ENCODE measurements at regions not wholly inside any gene's neighbourhood (a gene's known extent, or its start where the extent isn't known, plus 50 kb on each side); places are given as distances from the start of the nearest gene placed in this dataset.

DNA sequence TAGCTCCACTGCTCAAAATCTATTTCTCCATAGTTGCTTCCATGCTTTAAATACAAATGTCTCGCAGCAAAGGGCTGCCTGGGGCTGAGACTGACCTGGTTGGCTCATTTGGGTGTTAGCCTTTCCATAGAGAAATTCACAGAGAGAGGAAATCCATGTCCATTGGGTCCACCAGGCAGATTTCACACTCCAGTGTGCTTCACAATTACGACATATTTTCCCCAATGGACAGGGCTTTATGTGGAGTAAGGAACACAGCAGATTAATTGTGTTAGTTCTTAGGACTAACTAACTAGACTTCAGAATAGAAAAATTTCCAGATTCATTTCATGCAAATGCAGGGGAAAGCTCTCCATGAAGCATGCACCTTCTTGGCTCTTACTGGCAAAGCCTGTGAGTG lies 180.7 kb downstream of the FBXO15 start:
- TF ChIP-seq, protein P1, sequence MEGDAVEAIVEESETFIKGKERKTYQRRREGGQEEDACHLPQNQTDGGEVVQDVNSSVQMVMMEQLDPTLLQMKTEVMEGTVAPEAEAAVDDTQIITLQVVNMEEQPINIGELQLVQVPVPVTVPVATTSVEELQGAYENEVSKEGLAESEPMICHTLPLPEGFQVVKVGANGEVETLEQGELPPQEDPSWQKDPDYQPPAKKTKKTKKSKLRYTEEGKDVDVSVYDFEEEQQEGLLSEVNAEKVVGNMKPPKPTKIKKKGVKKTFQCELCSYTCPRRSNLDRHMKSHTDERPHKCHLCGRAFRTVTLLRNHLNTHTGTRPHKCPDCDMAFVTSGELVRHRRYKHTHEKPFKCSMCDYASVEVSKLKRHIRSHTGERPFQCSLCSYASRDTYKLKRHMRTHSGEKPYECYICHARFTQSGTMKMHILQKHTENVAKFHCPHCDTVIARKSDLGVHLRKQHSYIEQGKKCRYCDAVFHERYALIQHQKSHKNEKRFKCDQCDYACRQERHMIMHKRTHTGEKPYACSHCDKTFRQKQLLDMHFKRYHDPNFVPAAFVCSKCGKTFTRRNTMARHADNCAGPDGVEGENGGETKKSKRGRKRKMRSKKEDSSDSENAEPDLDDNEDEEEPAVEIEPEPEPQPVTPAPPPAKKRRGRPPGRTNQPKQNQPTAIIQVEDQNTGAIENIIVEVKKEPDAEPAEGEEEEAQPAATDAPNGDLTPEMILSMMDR (IDR thresholded peaks at IDR 0.05): no peak
- no peak for TF ChIP-seq ZFX (IDR thresholded peaks at IDR 0.05; ENCODE audit: borderline replicate concordance)
- H3K27ac ChIP-seq: no peak overlapping the region

DNA sequence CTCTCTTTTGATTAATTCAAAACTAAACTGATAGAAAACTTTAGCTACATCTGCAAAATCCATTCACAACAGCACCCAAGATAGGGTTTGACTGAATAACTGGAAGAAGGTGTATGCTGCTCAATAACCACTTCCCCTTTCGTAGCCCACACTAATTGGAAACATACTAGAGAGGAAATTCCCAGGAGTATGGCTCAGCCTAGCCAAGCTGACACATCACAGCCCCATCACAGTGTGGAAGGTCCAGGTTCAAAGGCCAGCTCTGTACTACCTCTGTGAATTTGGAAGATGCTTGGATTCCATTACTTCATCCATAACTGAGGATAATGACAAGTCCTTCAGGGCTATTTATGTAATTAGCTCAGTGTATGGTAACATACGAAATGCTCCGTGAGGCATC lies 185.4 kb downstream of the FBXO15 start:
- no peak overlapping the region for H3K27ac ChIP-seq
- TF ChIP-seq, protein P1 (IDR thresholded peaks at IDR 0.05): no peak
- TF ChIP-seq ZFX (IDR thresholded peaks at IDR 0.05; ENCODE audit: borderline replicate concordance): no peak

DNA sequence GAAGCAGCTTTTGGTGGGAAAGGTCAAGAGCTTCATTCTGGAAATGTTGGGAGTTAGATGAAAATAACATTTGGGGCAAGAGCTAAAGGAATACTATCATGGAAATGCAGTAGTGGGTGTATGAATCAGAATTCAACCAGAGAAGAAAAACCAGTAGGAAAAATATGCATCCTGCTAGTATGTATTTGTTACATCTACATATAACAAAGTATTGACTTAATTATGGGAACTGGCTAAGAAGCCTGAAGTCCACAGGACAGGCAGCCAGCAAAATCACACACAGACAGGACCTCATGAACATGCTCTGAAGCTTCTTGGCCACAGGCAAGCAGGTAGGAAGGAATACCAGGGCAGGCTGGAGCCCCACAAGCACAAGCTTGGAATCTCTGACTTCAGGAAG lies 185.8 kb downstream of the FBXO15 start:
- no peak overlapping the region for H3K27ac ChIP-seq
- TF ChIP-seq, protein P1 (IDR thresholded peaks at IDR 0.05): no peak
- TF ChIP-seq ZFX (IDR thresholded peaks at IDR 0.05; ENCODE audit: borderline replicate concordance): no peak

DNA sequence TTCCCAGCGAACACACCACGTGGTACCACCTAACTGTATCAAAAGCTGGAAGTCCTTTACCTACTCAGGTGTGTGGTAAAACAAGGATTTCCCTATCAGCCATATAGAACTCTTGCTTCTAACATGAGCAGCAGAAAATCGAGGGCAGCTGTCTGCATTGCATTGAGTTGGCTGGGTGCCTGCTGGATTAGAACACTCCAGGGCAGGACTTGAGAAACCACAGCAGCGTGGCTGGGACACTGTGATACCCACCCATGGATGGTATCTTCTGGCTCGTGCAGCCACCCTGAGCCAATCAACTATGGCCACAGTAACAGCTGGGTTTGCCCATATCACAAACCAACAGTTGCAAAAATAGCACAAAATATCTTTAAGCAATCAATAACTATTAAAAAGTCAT lies 188.3 kb downstream of the FBXO15 start:
- no peak overlapping the region for H3K27ac ChIP-seq
- no peak for TF ChIP-seq ZFX (IDR thresholded peaks at IDR 0.05; ENCODE audit: borderline replicate concordance)
- TF ChIP-seq, protein P1 (IDR thresholded peaks at IDR 0.05): no peak

DNA sequence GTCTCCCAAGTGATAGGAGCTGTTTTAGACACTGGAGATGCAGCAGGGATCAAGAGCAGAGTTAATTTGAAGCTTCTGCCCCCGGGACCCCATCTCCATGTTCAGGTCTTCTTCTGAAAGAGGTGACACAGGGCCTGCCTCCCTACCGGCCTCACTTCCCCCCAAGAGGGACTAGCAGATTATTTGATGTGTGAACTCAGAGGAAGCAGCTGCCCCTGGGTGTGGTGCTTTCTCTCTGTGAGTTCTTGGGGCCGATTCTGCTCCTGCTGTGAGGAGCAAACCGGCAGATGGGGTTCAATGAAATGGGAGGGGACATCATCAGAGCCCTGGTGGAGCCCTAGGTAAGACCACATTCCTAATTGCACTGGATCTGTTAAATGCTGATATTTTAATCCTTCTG lies 193.4 kb downstream of the FBXO15 start:
- TF ChIP-seq, protein P1 (IDR thresholded peaks at IDR 0.05): no peak
- no peak for TF ChIP-seq ZFX (IDR thresholded peaks at IDR 0.05; ENCODE audit: borderline replicate concordance)

DNA sequence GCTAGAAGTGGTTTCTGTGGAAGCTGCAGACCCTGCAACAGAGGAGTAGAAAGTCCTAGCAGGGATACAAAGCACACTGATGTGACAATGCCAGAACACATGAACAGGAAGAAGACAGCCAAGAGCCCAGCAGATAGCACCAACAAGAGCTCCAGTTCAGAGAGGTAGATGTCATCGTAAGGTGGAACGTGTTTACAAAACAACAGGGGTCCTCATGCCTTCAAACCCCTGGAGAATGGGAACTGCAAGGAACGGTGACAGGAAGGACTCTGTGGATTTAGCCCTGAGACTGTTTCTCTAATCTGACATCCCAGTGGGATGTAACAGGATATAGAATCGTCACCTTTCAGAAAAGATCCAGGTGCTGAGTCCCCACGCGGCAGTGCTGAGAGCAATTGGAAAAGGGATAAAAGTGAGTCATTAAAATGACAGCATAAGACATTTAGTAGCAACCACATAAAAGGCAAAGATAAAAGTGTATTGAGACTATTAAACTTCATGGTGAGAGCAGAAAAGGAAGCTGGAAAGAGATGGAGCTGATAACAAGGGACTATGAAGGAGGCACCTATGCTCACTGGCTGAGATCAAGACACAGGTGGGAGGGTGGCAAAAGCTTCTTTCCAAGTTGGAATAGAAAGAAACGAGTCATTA lies 195.2 kb downstream of the FBXO15 start:
- TF ChIP-seq ZFX (IDR thresholded peaks at IDR 0.05; ENCODE audit: borderline replicate concordance): no peak
- TF ChIP-seq, protein P1 (IDR thresholded peaks at IDR 0.05): no peak
- no peak overlapping the region for H3K27ac ChIP-seq

More for the DNA sequence above, 193.4 kb downstream of the FBXO15 start:
- no peak overlapping the region for H3K27ac ChIP-seq

DNA sequence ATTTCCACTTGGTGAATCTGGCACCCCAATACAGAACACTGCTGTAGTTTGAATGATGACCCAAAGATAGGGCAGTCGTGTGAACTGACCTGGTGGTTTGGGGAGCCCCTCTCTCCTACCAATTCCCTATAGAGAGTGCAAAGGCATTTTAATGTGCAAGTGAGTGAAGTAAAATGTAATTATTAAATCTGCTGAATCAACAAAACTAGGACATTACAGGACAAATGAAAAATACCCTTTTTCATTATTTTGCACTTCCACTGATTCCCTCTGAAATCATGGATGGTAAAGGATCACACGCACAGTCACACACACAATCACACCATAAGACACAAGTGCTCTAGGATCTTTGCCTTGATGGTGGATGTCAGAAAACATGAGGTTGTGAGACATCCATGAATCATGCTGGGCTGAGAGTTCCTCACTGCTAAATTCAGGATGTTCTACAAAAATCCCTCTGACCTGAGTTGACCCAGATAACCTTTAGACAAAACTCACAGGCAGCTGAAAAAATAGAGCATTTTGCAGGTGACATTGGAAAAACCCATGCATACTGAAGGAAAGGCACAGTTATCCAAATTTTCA lies 197.4 kb downstream of the FBXO15 start:
- H3K27ac ChIP-seq: no peak overlapping the region
- TF ChIP-seq ZFX (IDR thresholded peaks at IDR 0.05; ENCODE audit: borderline replicate concordance): no peak
- TF ChIP-seq, protein P1 (IDR thresholded peaks at IDR 0.05): no peak

All from 22Rv1 (cell line).